ENCODE measurements at regions not wholly inside any gene's neighbourhood (a gene's known extent, or its start where the extent isn't known, plus 50 kb on each side); places are given as distances from the start of the nearest gene placed in this dataset.

GRCh38 chr18:41899535-41899934, 55.5 kb upstream of the PIK3C3 start:
- H3K36me3 ChIP-seq (ENCODE audit: control insufficient read depth in 2 of 2, insufficient read depth in 2 of 2, low read length in 2 of 2): no peaks in the 10 kb centered on the region
- H3K4me1 ChIP-seq (ENCODE audit: control insufficient read depth in 2 of 2, insufficient read depth in 2 of 2, low read length in 2 of 2): no peaks in the 10 kb centered on the region
- H3K9ac ChIP-seq (ENCODE audit: low read depth in 1 of 2, low read length in 2 of 2): no peak overlapping the region
- no peak overlapping the region for H3K27ac ChIP-seq (ENCODE audit: low read depth in 2 of 2, low read length in 2 of 2)
- no peak overlapping the region for H3K4me3 ChIP-seq (ENCODE audit: low read length in 2 of 2)
- H3K9me3 ChIP-seq (ENCODE audit: control insufficient read depth in 2 of 2, low read length in 2 of 2): peaks cover 0 to 3% of the 10 kb centered on the region in 2 donors
- H3K27me3 ChIP-seq (ENCODE audit: control insufficient read depth in 2 of 2, insufficient read depth in 2 of 2, low read length in 2 of 2): peaks cover 0 to 2% of the 10 kb centered on the region in 2 donors

- Histone ChIP-seq H3K4me3 (ENCODE audit: low read length in 2 of 2) (no peak overlapping the region), H3K9me3 (ENCODE audit: control insufficient read depth in 2 of 2, low read length in 2 of 2) (peaks cover 0 to 3% of the 10 kb centered on the region in 2 donors), H3K27ac (ENCODE audit: low read depth in 2 of 2, low read length in 2 of 2) (no peak overlapping the region), H3K27me3 (ENCODE audit: control insufficient read depth in 2 of 2, insufficient read depth in 2 of 2, low read length in 2 of 2) (no peaks in the 10 kb centered on the region), H3K9ac (ENCODE audit: low read depth in 1 of 2, low read length in 2 of 2) (no peak overlapping the region), H3K36me3 (ENCODE audit: control insufficient read depth in 2 of 2, insufficient read depth in 2 of 2, low read length in 2 of 2) (no peaks in the 10 kb centered on the region), H3K4me1 (ENCODE audit: control insufficient read depth in 2 of 2, insufficient read depth in 2 of 2, low read length in 2 of 2) (no peaks in the 10 kb centered on the region)
These were observed 61.6 kb upstream of the PIK3C3 start for GRCh38 chr18:41893432-41893831.

DNA sequence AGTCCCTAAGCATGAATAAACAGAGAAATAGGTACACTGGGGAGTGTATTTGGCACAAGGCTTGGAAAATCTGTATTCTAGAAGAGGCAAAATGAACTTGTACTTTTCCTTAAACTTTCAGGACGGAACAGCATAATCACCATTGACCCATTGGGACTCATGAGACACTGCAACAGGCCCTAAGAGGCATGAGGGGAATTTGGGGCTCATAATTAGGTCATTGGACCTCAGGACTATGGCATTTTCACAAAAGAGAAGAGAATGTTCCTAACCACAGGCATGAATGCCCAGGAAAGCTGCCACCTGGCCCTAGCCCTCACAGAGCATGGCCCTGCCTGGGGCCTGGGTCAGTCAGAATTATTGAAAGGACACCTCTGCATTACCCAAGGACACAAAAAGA, 67.9 kb upstream of the PIK3C3 start:
- Histone ChIP-seq H3K27ac (ENCODE audit: low read depth in 2 of 2, low read length in 2 of 2) (no peak overlapping the region), H3K27me3 (ENCODE audit: control insufficient read depth in 2 of 2, insufficient read depth in 2 of 2, low read length in 2 of 2) (no peaks in the 10 kb centered on the region), H3K4me1 (ENCODE audit: control insufficient read depth in 2 of 2, insufficient read depth in 2 of 2, low read length in 2 of 2) (no peaks in the 10 kb centered on the region), H3K36me3 (ENCODE audit: control insufficient read depth in 2 of 2, insufficient read depth in 2 of 2, low read length in 2 of 2) (no peaks in the 10 kb centered on the region), H3K4me3 (ENCODE audit: low read length in 2 of 2) (no peak overlapping the region), H3K9ac (ENCODE audit: low read depth in 1 of 2, low read length in 2 of 2) (no peak overlapping the region), H3K9me3 (ENCODE audit: control insufficient read depth in 2 of 2, low read length in 2 of 2) (no peaks in the 10 kb centered on the region)

DNA sequence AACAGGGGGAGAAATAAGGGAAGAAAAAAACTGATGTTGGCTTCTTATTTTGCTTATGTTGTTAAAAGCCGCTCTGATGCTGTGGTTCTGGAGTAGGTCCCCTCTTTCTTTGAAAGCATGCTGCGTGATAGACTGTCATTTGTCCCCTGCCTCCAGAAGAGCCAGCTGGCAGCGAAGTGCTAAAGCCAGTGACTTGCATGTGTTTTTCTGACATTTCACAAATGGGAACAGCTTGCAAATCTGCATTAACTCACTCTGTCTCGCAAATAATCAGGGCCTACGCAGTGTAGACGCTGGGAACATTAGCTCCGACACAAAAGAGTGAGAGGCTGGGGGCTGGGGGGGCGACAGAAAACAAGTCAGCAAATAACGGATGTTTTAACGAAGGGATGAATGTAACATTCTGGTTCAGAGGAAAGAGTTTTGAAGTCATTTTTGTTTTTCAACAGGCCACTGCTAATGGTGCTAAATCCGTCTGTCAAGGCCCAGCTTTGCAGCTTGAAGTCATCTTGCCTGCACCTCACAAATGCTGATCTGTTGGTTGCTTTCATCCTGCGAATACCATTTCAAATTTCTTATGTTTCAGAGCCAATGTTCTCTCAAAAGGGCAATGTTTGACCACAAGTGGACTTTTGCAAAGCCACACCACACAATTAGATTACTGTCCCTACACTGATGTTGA, 68.8 kb upstream of the PIK3C3 start:
- no peaks in the 10 kb centered on the region for H3K27me3 ChIP-seq (ENCODE audit: control insufficient read depth in 2 of 2, insufficient read depth in 2 of 2, low read length in 2 of 2)
- no peak overlapping the region for H3K27ac ChIP-seq (ENCODE audit: low read depth in 2 of 2, low read length in 2 of 2)
- no peak overlapping the region for H3K9ac ChIP-seq (ENCODE audit: low read depth in 1 of 2, low read length in 2 of 2)
- H3K36me3 ChIP-seq (ENCODE audit: control insufficient read depth in 2 of 2, insufficient read depth in 2 of 2, low read length in 2 of 2): no peaks in the 10 kb centered on the region
- no peaks in the 10 kb centered on the region for H3K4me1 ChIP-seq (ENCODE audit: control insufficient read depth in 2 of 2, insufficient read depth in 2 of 2, low read length in 2 of 2)
- H3K4me3 ChIP-seq (ENCODE audit: low read length in 2 of 2): no peak overlapping the region
- H3K9me3 ChIP-seq (ENCODE audit: control insufficient read depth in 2 of 2, low read length in 2 of 2): no peaks in the 10 kb centered on the region

GRCh38 chr18:41881285-41881684, 73.7 kb upstream of the PIK3C3 start:
- Histone ChIP-seq H3K27me3 (ENCODE audit: control insufficient read depth in 2 of 2, insufficient read depth in 2 of 2, low read length in 2 of 2) (no peaks in the 10 kb centered on the region), H3K9ac (ENCODE audit: low read depth in 1 of 2, low read length in 2 of 2) (no peak overlapping the region), H3K9me3 (ENCODE audit: control insufficient read depth in 2 of 2, low read length in 2 of 2) (no peaks in the 10 kb centered on the region), H3K27ac (ENCODE audit: low read depth in 2 of 2, low read length in 2 of 2) (no peak overlapping the region), H3K4me3 (ENCODE audit: low read length in 2 of 2) (no peak overlapping the region), H3K36me3 (ENCODE audit: control insufficient read depth in 2 of 2, insufficient read depth in 2 of 2, low read length in 2 of 2) (no peaks in the 10 kb centered on the region), H3K4me1 (ENCODE audit: control insufficient read depth in 2 of 2, insufficient read depth in 2 of 2, low read length in 2 of 2) (no peaks in the 10 kb centered on the region)

DNA sequence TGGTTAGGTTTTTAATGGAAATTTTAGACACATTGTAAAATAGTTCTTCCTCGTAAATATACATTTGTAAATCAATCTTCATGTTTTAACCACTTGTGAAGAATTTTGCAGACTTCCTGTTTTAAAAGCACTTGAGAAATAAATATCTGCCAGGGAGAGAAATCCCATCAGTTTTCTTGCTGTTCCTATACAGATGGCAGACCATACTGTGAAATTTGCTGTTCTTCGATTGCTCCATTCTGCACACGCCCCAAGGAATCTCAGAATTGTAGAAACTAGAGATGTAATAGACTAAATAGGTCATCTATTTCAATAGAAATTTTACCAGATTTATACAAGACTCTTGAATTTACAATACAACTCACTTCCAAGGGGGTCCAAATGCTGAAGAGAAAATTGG, 75.8 kb upstream of the PIK3C3 start:
- no peaks in the 10 kb centered on the region for H3K9me3 ChIP-seq (ENCODE audit: control insufficient read depth in 2 of 2, low read length in 2 of 2)
- H3K4me1 ChIP-seq (ENCODE audit: control insufficient read depth in 2 of 2, insufficient read depth in 2 of 2, low read length in 2 of 2): no peaks in the 10 kb centered on the region
- H3K27me3 ChIP-seq (ENCODE audit: control insufficient read depth in 2 of 2, insufficient read depth in 2 of 2, low read length in 2 of 2): no peaks in the 10 kb centered on the region
- no peaks in the 10 kb centered on the region for H3K36me3 ChIP-seq (ENCODE audit: control insufficient read depth in 2 of 2, insufficient read depth in 2 of 2, low read length in 2 of 2)
- no peak overlapping the region for H3K4me3 ChIP-seq (ENCODE audit: low read length in 2 of 2)
- no peak overlapping the region for H3K27ac ChIP-seq (ENCODE audit: low read depth in 2 of 2, low read length in 2 of 2)
- H3K9ac ChIP-seq (ENCODE audit: low read depth in 1 of 2, low read length in 2 of 2): no peak overlapping the region

DNA sequence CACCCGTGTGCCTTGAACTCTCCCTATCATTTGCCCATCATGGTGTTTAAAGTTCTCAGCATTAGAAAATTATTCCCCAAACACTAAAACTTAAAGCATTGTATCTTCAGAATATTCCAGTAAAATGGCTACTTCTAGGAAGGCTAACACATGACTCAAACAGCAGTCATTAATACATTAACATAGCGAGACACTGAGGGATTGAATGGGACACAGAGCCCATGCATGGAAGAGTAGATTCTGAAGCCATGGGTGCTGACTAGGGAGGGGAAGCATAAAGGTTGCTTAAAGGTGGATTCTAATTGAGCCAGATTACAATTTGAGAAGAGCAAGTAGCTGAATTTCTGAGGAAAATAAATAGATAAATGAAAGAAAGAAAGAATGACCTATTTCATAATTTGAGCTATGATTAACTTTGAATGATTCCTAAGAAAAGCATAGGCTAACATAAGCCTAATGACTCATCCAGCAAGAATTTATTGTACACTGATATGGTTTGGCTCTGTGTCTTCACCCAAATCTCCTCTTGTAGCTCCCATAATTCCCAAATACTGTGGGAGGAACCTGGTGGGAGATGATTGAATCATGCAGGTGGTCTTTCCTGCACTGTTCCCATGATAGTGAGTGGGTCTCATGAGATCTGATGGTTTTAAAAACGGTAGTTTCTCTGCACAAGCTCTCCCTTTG, 79.8 kb upstream of the PIK3C3 start:
- no peak overlapping the region for H3K27ac ChIP-seq (ENCODE audit: low read depth in 2 of 2, low read length in 2 of 2)
- H3K9ac ChIP-seq (ENCODE audit: low read depth in 1 of 2, low read length in 2 of 2): no peak overlapping the region
- no peaks in the 10 kb centered on the region for H3K4me1 ChIP-seq (ENCODE audit: control insufficient read depth in 2 of 2, insufficient read depth in 2 of 2, low read length in 2 of 2)
- H3K4me3 ChIP-seq (ENCODE audit: low read length in 2 of 2): no peak overlapping the region
- H3K36me3 ChIP-seq (ENCODE audit: control insufficient read depth in 2 of 2, insufficient read depth in 2 of 2, low read length in 2 of 2): no peaks in the 10 kb centered on the region
- H3K27me3 ChIP-seq (ENCODE audit: control insufficient read depth in 2 of 2, insufficient read depth in 2 of 2, low read length in 2 of 2): no peaks in the 10 kb centered on the region
- no peaks in the 10 kb centered on the region for H3K9me3 ChIP-seq (ENCODE audit: control insufficient read depth in 2 of 2, low read length in 2 of 2)

GRCh38 chr18:41873730-41874129, 81.3 kb upstream of the PIK3C3 start:
- Histone ChIP-seq H3K9me3 (ENCODE audit: control insufficient read depth in 2 of 2, low read length in 2 of 2) (no peaks in the 10 kb centered on the region), H3K27me3 (ENCODE audit: control insufficient read depth in 2 of 2, insufficient read depth in 2 of 2, low read length in 2 of 2) (no peaks in the 10 kb centered on the region), H3K27ac (ENCODE audit: low read depth in 2 of 2, low read length in 2 of 2) (no peak overlapping the region), H3K9ac (ENCODE audit: low read depth in 1 of 2, low read length in 2 of 2) (no peak overlapping the region), H3K36me3 (ENCODE audit: control insufficient read depth in 2 of 2, insufficient read depth in 2 of 2, low read length in 2 of 2) (no peaks in the 10 kb centered on the region), H3K4me3 (ENCODE audit: low read length in 2 of 2) (no peak overlapping the region), H3K4me1 (ENCODE audit: control insufficient read depth in 2 of 2, insufficient read depth in 2 of 2, low read length in 2 of 2) (no peaks in the 10 kb centered on the region)

DNA sequence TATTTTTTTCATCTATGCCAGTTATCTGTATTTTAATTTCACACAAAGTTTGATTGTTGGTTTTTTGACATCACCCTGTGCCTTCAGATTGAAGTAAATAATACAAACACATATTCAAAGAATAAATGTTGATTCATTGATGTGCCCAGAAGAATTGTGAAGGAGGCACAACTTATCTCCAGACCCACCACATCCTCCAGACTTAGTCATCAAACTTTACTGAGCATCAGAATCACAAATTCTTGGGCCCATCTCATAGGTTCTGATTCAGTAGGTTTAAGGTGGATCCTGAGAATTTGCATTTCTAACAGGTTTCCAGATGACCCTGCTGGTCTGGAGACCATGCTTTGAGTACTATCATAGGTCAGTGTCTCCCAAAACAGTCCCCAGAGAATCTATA, 82.8 kb upstream of the PIK3C3 start:
- no peaks in the 10 kb centered on the region for H3K9me3 ChIP-seq (ENCODE audit: control insufficient read depth in 2 of 2, low read length in 2 of 2)
- H3K36me3 ChIP-seq (ENCODE audit: control insufficient read depth in 2 of 2, insufficient read depth in 2 of 2, low read length in 2 of 2): no peaks in the 10 kb centered on the region
- H3K9ac ChIP-seq (ENCODE audit: low read depth in 1 of 2, low read length in 2 of 2): no peak overlapping the region
- no peaks in the 10 kb centered on the region for H3K27me3 ChIP-seq (ENCODE audit: control insufficient read depth in 2 of 2, insufficient read depth in 2 of 2, low read length in 2 of 2)
- no peak overlapping the region for H3K4me3 ChIP-seq (ENCODE audit: low read length in 2 of 2)
- no peaks in the 10 kb centered on the region for H3K4me1 ChIP-seq (ENCODE audit: control insufficient read depth in 2 of 2, insufficient read depth in 2 of 2, low read length in 2 of 2)
- H3K27ac ChIP-seq (ENCODE audit: low read depth in 2 of 2, low read length in 2 of 2): no peak overlapping the region

GRCh38 chr18:41871229-41872000, 83.6 kb upstream of the PIK3C3 start:
- no peak overlapping the region for H3K27ac ChIP-seq (ENCODE audit: low read depth in 2 of 2, low read length in 2 of 2)
- H3K36me3 ChIP-seq (ENCODE audit: control insufficient read depth in 2 of 2, insufficient read depth in 2 of 2, low read length in 2 of 2): no peaks in the 10 kb centered on the region
- H3K27me3 ChIP-seq (ENCODE audit: control insufficient read depth in 2 of 2, insufficient read depth in 2 of 2, low read length in 2 of 2): no peaks in the 10 kb centered on the region
- H3K4me1 ChIP-seq (ENCODE audit: control insufficient read depth in 2 of 2, insufficient read depth in 2 of 2, low read length in 2 of 2): no peaks in the 10 kb centered on the region
- H3K9ac ChIP-seq (ENCODE audit: low read depth in 1 of 2, low read length in 2 of 2): no peak overlapping the region
- no peaks in the 10 kb centered on the region for H3K9me3 ChIP-seq (ENCODE audit: control insufficient read depth in 2 of 2, low read length in 2 of 2)
- no peak overlapping the region for H3K4me3 ChIP-seq (ENCODE audit: low read length in 2 of 2)
